ENCODE measurements at regions not wholly inside any gene's neighbourhood (a gene's known extent, or its start where the extent isn't known, plus 50 kb on each side); places are given as distances from the start of the nearest gene placed in this dataset.
"Not testable (repeated sequence)": the region's sequence is repeated elsewhere in the genome, so short reads cannot be mapped to it uniquely, and the experiment has no call there.

DNA sequence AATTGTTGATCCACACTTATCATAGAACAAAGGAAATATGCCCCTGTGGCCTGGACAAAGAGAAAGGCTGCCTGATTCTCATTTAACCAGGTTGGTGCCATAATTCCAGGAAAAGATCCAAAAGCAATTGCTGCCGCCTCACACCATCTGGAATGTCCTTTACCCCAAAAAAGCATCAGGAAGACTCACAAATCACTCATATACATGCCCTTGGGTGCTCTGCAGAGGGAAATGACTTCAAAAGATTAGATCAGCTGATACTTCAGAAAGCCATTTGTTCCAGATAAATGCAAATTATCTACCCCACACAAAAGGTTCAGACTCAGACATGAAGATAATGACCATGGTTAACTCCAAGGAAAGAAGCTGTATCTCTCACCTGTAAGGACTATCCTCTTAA lies 285.8 kb downstream of the C1D start:
- no TSS peak for BruUV-seq (replicated peaks)

GRCh38 chr2:67777836-67778429 lies 284.9 kb downstream of the C1D start:
- no peak for TF ChIP-seq CTCF (IDR thresholded peaks at IDR 0.05; ENCODE audit: insufficient read depth in 1 of 2, low read depth in 1 of 2, low read length in 1 of 2, severe bottlenecking in 1 of 2, unreplicated experiment in 1 of 2)
- no TSS peak for BruUV-seq (replicated peaks)
- DNase-seq, result no peak
- no peak overlapping the region for H3K4me3 Mint-ChIP-seq (ENCODE audit: unreplicated experiment)
- no peaks in the 10 kb centered on the region for H3K36me3 Mint-ChIP-seq (ENCODE audit: insufficient read depth, unreplicated experiment)
- Histone ChIP-seq H3K9me3 (no peaks in the 10 kb centered on the region), H3K4me3 (ENCODE audit: low read depth, low read length) (no peak overlapping the region), H3K36me3 (ENCODE audit: control insufficient read depth, insufficient read depth, low read length) (no peaks in the 10 kb centered on the region), H3K4me1 (no peaks in the 10 kb centered on the region), H3K27me3 (replicated peaks; ENCODE audit: control insufficient read depth, insufficient read depth, low read length) (no peaks in the 10 kb centered on the region)
- POLR2A ChIA-PET, result no interaction called here
- intact Hi-C loops (cut with micrococcal nuclease; ENCODE audit: unreplicated experiment), result no loop called here
- H3K27ac Mint-ChIP-seq (ENCODE audit: unreplicated experiment), result no peak overlapping the region
- peaks cover 9% of the 10 kb centered on the region for H3K27me3 Mint-ChIP-seq (ENCODE audit: insufficient read depth, unreplicated experiment)
- CTCF ChIA-PET, result no interaction called here
- no peaks in the 10 kb centered on the region for H3K9me3 Mint-ChIP-seq (ENCODE audit: unreplicated experiment)
- H3K4me1 Mint-ChIP-seq (ENCODE audit: low read depth, unreplicated experiment), result no peaks in the 10 kb centered on the region

More for the DNA sequence above, 285.8 kb downstream of the C1D start:
- H3K4me3 ChIP-seq (ENCODE audit: low read depth, low read length), result no peak overlapping the region
- no peak overlapping the region for H3K4me3 Mint-ChIP-seq (ENCODE audit: unreplicated experiment)
- H3K4me1 Mint-ChIP-seq (ENCODE audit: low read depth, unreplicated experiment), result no peaks in the 10 kb centered on the region
- H3K9me3 Mint-ChIP-seq (ENCODE audit: unreplicated experiment), result no peaks in the 10 kb centered on the region
- H3K9me3 ChIP-seq, result no peaks in the 10 kb centered on the region
- intact Hi-C loops (cut with micrococcal nuclease; ENCODE audit: unreplicated experiment), result no loop called here
- no peak for DNase-seq
- H3K4me1 ChIP-seq, result no peaks in the 10 kb centered on the region
- H3K36me3 Mint-ChIP-seq (ENCODE audit: insufficient read depth, unreplicated experiment), result no peaks in the 10 kb centered on the region
- no peaks in the 10 kb centered on the region for H3K27me3 ChIP-seq (replicated peaks; ENCODE audit: control insufficient read depth, insufficient read depth, low read length)
- POLR2A ChIA-PET, result no interaction called here
- no peak overlapping the region for H3K27ac Mint-ChIP-seq (ENCODE audit: unreplicated experiment)
- TF ChIP-seq CTCF (IDR thresholded peaks at IDR 0.05; ENCODE audit: insufficient read depth in 1 of 2, low read depth in 1 of 2, low read length in 1 of 2, severe bottlenecking in 1 of 2, unreplicated experiment in 1 of 2), result no peak
- CTCF ChIA-PET, result no interaction called here
- H3K36me3 ChIP-seq (ENCODE audit: control insufficient read depth, insufficient read depth, low read length), result no peaks in the 10 kb centered on the region
- peaks cover 9% of the 10 kb centered on the region for H3K27me3 Mint-ChIP-seq (ENCODE audit: insufficient read depth, unreplicated experiment)

DNA sequence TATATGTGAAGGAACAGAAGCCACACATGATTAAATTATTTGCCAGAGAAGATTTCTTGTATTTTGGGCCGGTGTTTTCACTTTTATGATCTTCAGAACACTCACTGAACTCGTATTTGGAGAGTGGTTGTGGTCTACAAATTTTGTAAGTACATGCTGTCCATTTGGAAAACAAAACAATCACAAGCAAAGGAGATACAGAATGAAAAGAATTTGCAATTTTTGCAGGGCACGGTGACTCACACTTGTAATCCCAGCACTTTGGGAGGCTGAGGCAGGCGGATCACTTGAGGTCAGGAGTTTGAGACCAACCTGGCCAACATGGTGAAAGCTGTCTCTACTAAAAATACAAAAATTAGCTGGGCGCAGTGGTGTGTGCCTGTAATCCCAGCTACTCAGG lies 282.0 kb downstream of the C1D start:
- H3K4me1 ChIP-seq; H3K4me1 Mint-ChIP-seq (ENCODE audit: low read depth, unreplicated experiment); H3K4me3 Mint-ChIP-seq (ENCODE audit: unreplicated experiment); H3K9me3 Mint-ChIP-seq (ENCODE audit: unreplicated experiment); H3K4me3 ChIP-seq (ENCODE audit: low read depth, low read length); DNase-seq; POLR2A ChIA-PET; H3K36me3 Mint-ChIP-seq (ENCODE audit: insufficient read depth, unreplicated experiment); BruUV-seq (replicated peaks); H3K27ac Mint-ChIP-seq (ENCODE audit: unreplicated experiment); H3K9me3 ChIP-seq; H3K27me3 ChIP-seq (replicated peaks; ENCODE audit: control insufficient read depth, insufficient read depth, low read length); CTCF ChIA-PET; H3K36me3 ChIP-seq (ENCODE audit: control insufficient read depth, insufficient read depth, low read length); intact Hi-C loops (cut with micrococcal nuclease; ENCODE audit: unreplicated experiment); H3K27me3 Mint-ChIP-seq (ENCODE audit: insufficient read depth, unreplicated experiment): not testable (repeated sequence)

DNA sequence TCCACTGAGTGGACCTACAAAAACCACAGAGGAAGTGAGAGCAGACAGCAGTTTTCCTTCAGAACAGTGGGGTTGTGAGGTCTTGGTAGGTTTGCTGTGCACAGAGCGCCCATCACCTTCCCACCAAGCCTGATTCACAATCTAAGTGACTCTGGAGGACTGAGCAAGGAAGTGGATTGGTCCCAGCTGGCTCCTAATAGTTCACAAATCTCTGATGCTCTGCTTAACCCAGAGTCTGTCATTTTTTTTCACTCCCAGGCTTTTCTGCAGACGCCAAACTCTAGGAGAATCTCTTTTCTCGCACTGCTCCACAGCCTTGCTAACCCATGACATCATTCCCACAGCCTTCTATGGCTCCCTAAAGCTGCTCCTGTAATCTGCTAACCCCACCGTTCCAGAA lies 280.4 kb downstream of the C1D start:
- ChIA-PET CTCF (no interaction called here), POLR2A (no interaction called here)
- intact Hi-C loops (cut with micrococcal nuclease; ENCODE audit: unreplicated experiment), result no loop called here
- DNase-seq, result no peak
- Histone ChIP-seq H3K27me3 (replicated peaks; ENCODE audit: control insufficient read depth, insufficient read depth, low read length) (no peaks in the 10 kb centered on the region), H3K36me3 (ENCODE audit: control insufficient read depth, insufficient read depth, low read length) (no peaks in the 10 kb centered on the region), H3K9me3 (no peaks in the 10 kb centered on the region), H3K4me3 (ENCODE audit: low read depth, low read length) (no peak overlapping the region), H3K4me1 (no peaks in the 10 kb centered on the region)
- Mint-ChIP-seq H3K27me3 (ENCODE audit: insufficient read depth, unreplicated experiment) (peaks cover 10% of the 10 kb centered on the region), H3K36me3 (ENCODE audit: insufficient read depth, unreplicated experiment) (no peaks in the 10 kb centered on the region), H3K27ac (ENCODE audit: unreplicated experiment) (no peak overlapping the region), H3K4me1 (ENCODE audit: low read depth, unreplicated experiment) (no peaks in the 10 kb centered on the region), H3K9me3 (ENCODE audit: unreplicated experiment) (no peaks in the 10 kb centered on the region), H3K4me3 (ENCODE audit: unreplicated experiment) (no peak overlapping the region)
- BruUV-seq (replicated peaks), result no TSS peak
- TF ChIP-seq CTCF (IDR thresholded peaks at IDR 0.05; ENCODE audit: insufficient read depth in 1 of 2, low read depth in 1 of 2, low read length in 1 of 2, severe bottlenecking in 1 of 2, unreplicated experiment in 1 of 2), result no peak
